NT2/D1 (cell line): ENCODE measurements at regions not wholly inside any gene's neighbourhood (a gene's known extent, or its start where the extent isn't known, plus 50 kb on each side); places are given as distances from the start of the nearest gene placed in this dataset.

ENCODE experiments used
- DNase-seq: peaks from one replicate; pipeline ENCODE4 v3.0.0-alpha.2; 2011; ENCODE audit warnings: low read depth, low spot score
- H3K27me3 ChIP-seq: 2 replicates; pipeline ENCODE4 v1.6.0; 2011; ENCODE audit warnings: mild to moderate bottlenecking; ENCODE audit not compliant: insufficient read length, insufficient read depth
- H3K36me3 ChIP-seq: 2 replicates; pipeline ENCODE4 v1.6.1; 2011; ENCODE audit warnings: mild to moderate bottlenecking, low read length, mixed read lengths; ENCODE audit not compliant: insufficient read depth, insufficient read length
- H3K4me1 ChIP-seq: 2 replicates; pipeline ENCODE4 v1.5.1; 2011; ENCODE audit not compliant: insufficient read depth, insufficient read length
- H3K4me3 ChIP-seq: 2 replicates; pipeline ENCODE4 v1.5.1; 2011; ENCODE audit warnings: low read depth; ENCODE audit not compliant: insufficient read length
- H3K9ac ChIP-seq: 2 replicates; pipeline ENCODE4 v1.6.0; 2011; ENCODE audit warnings: low read depth; ENCODE audit not compliant: insufficient read length
- H3K9me3 ChIP-seq: 2 replicates; pipeline ENCODE4 v1.5.1; 2011; ENCODE audit warnings: mild to moderate bottlenecking, low read length; ENCODE audit not compliant: insufficient read depth
- SUZ12 ChIP-seq: IDR thresholded peaks from 2 replicates; pipeline ENCODE4 v1.6.1; 2011; ENCODE audit not compliant: insufficient read length, insufficient read depth; ENCODE audit errors: extremely low read depth
- YY1 ChIP-seq: IDR thresholded peaks from 2 replicates; pipeline ENCODE4 v1.6.1; 2011; ENCODE audit not compliant: insufficient read length, insufficient read depth
- ZNF274 ChIP-seq: IDR thresholded peaks from 2 replicates; pipeline ENCODE4 v1.6.1; 2011; ENCODE audit warnings: mild to moderate bottlenecking, low read depth, low read length

DNA sequence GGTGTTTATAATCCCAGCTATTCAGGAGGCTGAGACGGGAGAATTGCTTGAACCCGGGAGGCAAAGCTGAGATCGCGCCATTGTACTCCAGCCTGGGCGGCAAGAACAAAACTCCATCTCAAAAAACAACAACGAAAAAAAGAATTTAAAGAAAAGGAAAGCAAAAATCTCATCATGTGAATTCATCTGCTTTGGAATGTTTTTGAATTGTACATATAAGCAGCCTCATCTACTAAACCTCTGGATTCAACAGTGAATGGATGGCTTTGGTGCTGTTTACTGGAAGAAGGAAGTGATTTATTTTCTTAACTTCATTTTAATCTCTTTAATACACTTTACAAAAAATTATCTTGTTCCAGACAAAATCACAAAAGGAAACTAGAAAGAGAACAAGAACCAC is 51.8 kb upstream of the PNRC1 start:
- Histone ChIP-seq H3K4me1 (peaks cover under 1% of the 10 kb centered on the region), H3K27me3 (no peaks in the 10 kb centered on the region), H3K9ac (no peak overlapping the region), H3K9me3 (no peaks in the 10 kb centered on the region), H3K4me3 (no peak overlapping the region), H3K36me3 (no peaks in the 10 kb centered on the region)
- no peak for TF ChIP-seq ZNF274
- TF ChIP-seq SUZ12: no peak
- no peak for TF ChIP-seq YY1
- no peak for DNase-seq

DNA sequence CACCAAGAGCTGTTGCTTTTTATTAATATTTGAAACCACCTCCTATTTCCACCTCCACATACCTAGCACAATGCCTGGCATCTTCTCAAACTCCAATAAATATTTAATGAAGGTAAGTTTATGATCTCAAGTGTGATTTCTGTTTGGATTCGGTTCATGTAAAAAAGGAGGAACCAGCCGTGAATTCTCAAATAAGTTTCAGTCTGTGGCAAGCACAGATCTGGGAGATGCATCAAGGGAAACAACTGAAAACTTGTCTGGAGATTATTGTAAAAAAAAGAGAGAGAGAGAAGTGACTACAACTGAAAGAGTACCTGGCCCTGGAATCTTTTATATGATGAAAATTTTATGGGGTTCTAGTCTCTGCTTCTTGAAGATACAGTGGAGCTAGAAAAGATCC is 52.8 kb upstream of the PNRC1 start:
- Histone ChIP-seq H3K27me3 (no peaks in the 10 kb centered on the region), H3K36me3 (no peaks in the 10 kb centered on the region), H3K4me1 (peaks cover 2% of the 10 kb centered on the region), H3K9me3 (no peaks in the 10 kb centered on the region), H3K4me3 (no peak overlapping the region), H3K9ac (no peak overlapping the region)
- TF ChIP-seq SUZ12 (no peak), YY1 (no peak), ZNF274 (no peak)
- DNase-seq: no peak

DNA sequence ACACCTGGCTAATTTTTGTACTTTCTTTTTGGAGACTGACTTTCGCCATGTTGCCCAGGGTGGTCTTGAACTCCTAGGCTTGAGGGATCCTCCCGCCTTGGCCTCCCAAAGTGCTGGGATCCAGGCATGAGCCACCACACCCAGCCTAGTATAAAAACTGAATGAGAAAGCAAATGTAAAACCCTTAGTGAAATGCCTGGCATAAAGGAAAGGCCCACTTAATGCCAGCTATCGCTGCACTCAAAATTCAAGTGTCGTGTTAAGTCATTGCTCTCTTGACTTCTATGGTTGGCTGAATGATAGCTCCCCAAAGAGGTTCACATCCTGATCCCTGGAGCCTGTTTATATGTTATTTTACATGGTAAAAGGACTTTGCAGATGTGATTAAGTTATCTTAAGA is 54.4 kb upstream of the PNRC1 start:
- Histone ChIP-seq H3K9me3 (no peaks in the 10 kb centered on the region), H3K27me3 (no peaks in the 10 kb centered on the region), H3K36me3 (no peaks in the 10 kb centered on the region), H3K4me3 (no peak overlapping the region), H3K4me1 (peaks cover 2% of the 10 kb centered on the region), H3K9ac (no peak overlapping the region)
- DNase-seq: no peak
- TF ChIP-seq SUZ12 (no peak), ZNF274 (no peak), YY1 (no peak)

DNA sequence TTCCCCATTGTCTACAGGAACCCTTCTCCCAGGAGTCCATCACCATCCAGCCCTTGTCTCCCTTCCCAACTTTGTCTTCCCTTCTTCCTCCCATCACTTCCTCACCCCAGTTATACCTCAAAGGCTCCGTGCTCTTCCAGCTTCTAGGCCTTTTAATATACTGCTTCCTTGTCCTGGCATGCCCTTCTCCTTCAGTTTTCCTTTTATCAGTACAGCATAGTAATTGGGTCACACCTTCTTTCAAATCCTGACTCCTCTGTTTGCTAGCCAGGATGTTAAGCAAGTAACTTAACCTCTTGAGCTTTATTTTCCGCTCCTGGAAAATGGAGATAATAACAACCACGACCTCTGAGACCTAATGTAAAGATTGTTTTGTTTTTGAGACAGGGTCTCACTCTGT is 54.9 kb upstream of the PNRC1 start:
- no peak for TF ChIP-seq YY1
- no peak for TF ChIP-seq ZNF274
- no peak for TF ChIP-seq SUZ12
- no peaks in the 10 kb centered on the region for H3K27me3 ChIP-seq
- H3K4me1 ChIP-seq: peaks cover 2% of the 10 kb centered on the region
- H3K9ac ChIP-seq: no peak overlapping the region
- no peak overlapping the region for H3K4me3 ChIP-seq
- no peaks in the 10 kb centered on the region for H3K9me3 ChIP-seq
- no peaks in the 10 kb centered on the region for H3K36me3 ChIP-seq
- DNase-seq: no peak

DNA sequence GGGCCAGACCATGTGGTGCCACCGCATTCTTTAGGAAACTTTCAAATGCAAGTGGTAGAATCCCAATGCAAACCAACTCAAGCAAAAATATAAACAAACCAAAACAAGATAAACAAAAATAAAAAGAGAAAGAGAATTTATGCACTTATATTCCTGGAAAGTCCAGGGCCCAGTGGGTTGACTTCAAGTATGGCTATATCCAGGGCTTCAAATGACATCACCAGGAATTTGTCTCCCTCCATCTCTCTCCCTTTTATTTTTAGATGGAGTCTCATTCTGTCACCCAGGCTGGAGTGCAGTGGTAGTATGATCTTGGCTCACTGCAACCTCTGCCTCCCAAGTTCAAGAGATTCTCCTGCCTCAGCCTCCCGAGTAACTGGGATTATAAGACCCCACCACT is 56.1 kb upstream of the PNRC1 start:
- H3K27me3 ChIP-seq: no peaks in the 10 kb centered on the region

DNA sequence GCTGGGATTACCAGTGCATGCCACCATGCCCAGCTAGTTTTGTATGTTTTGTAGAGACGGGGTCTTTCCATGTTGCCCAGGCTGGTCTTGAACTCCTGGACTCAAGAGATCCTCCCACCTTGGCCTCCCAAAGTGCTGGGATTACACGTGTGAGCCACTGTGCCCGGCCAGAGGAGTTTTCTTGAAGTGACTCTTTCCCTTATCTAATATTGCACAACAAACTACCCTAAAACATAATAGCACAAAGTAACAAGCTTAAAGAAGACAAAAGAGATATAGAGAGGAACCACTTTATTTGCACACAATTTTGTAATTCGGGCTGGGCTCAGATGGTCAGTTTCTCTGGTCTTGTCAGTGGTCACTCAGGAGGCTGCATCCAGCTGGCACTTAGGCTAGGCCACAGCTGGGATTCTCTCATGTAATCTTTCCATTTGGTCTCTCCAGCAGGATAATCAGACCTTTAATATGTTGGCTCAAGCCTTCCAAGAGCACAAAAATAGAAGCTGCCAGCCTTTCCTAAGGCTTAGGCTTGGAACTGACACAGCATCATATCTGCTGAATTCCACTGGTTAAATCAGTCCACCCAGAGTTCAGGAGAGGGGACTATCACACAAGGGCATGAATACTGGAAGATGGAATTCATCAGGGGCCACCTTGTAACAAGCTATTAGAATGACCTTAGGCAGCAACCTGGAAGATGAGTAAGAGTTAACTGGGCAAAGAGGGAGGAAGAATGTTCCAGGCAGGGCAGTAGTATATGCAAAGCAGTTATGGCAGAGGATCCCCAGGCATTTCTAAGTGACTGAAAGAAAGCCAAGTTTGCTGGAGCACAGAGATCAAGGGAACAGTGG is 56.7 kb upstream of the PNRC1 start:
- no peaks in the 10 kb centered on the region for H3K36me3 ChIP-seq
- H3K9ac ChIP-seq: no peak overlapping the region
- TF ChIP-seq YY1: no peak
- TF ChIP-seq ZNF274: no peak
- no peak for TF ChIP-seq SUZ12

More for the DNA sequence above, 56.1 kb upstream of the PNRC1 start:
- no peak for DNase-seq
- Histone ChIP-seq H3K4me1 (peaks cover 2% of the 10 kb centered on the region), H3K9ac (no peak overlapping the region), H3K36me3 (no peaks in the 10 kb centered on the region), H3K4me3 (no peak overlapping the region), H3K9me3 (no peaks in the 10 kb centered on the region)
- TF ChIP-seq ZNF274: no peak
- no peak for TF ChIP-seq YY1
- TF ChIP-seq SUZ12: no peak

DNA sequence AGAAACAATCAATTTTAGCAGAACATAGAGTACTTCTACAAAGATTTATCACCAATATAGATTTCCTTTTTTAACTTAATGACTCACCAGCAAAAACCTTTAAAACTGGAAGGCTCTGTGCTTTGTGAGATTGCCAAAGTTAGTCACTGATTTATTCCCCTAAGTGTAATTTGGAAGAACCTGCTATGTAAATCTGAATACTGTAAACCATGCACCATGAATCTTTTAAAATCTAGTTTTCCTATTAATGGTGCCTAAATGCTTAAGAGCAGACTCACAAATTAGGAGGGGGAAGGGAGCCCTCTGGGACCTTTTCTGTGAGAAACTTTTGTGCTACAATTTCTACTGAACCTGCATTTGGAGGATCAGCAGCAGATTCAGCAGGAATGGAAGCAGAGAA is 57.8 kb upstream of the PNRC1 start:
- DNase-seq: no peak
- Histone ChIP-seq H3K9ac (no peak overlapping the region), H3K4me3 (no peak overlapping the region), H3K36me3 (no peaks in the 10 kb centered on the region), H3K27me3 (no peaks in the 10 kb centered on the region), H3K4me1 (peaks cover 2% of the 10 kb centered on the region), H3K9me3 (no peaks in the 10 kb centered on the region)
- no peak for TF ChIP-seq ZNF274
- no peak for TF ChIP-seq YY1
- no peak for TF ChIP-seq SUZ12

More for the DNA sequence above, 56.7 kb upstream of the PNRC1 start:
- no peaks in the 10 kb centered on the region for H3K27me3 ChIP-seq
- H3K9me3 ChIP-seq: no peaks in the 10 kb centered on the region
- no peak for DNase-seq
- H3K4me3 ChIP-seq: no peak overlapping the region
- H3K4me1 ChIP-seq: peaks cover 2% of the 10 kb centered on the region

DNA sequence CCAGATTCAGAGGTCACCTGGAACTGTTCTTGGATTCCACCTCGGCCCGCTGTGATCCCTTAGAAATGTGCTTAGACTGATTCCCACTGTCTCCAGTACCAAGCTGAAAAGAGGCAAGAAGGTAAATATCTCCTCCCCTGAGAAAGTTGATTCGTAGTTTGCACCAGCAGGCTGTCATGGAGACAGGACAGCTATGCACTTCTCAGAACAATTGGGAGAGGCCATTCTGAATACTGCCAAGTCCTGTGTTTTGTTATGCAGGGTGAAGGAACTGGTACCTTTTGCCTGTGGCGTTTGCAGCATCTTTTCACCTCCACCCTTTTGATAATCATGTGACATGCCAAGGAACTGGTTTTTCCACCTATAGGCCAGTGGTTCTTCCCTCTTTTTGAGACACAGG is 58.2 kb upstream of the RNGTT start:
- DNase-seq: peak; percentile 49
- no peaks in the 10 kb centered on the region for H3K9me3 ChIP-seq

More for the DNA sequence above, 58.2 kb upstream of the RNGTT start:
- no peaks in the 10 kb centered on the region for H3K27me3 ChIP-seq
- H3K4me3 ChIP-seq: no peak overlapping the region
- no peaks in the 10 kb centered on the region for H3K36me3 ChIP-seq
- H3K9ac ChIP-seq: no peak overlapping the region
- TF ChIP-seq YY1 (no peak), ZNF274 (no peak), SUZ12 (no peak)
- H3K4me1 ChIP-seq: peaks cover 2% of the 10 kb centered on the region
